T-helper 17 cell (primary cell): ENCODE measurements at regions not wholly inside any gene's neighbourhood (a gene's known extent, or its start where the extent isn't known, plus 50 kb on each side); places are given as distances from the start of the nearest gene placed in this dataset.

ENCODE experiments used
- ATAC-seq: fragments of 150-1000 bp; cut with Tn5 transposase; 2 replicates; pipeline ENCODE4 v1.10.0; 2021; ENCODE audit warnings: mild to moderate bottlenecking, moderate library complexity
- DNase-seq, 3 donors: peaks; one replicate each; pipeline versions ENCODE4 v3.0.0 to v3.0.0-alpha.2; 2020 to 2021
- H3K9me3 ChIP-seq: one replicate; pipeline ENCODE4 v1.7.0; 2013; ENCODE audit warnings: low read length, mild to moderate bottlenecking; ENCODE audit not compliant: control insufficient read depth, poor library complexity, severe bottlenecking
- H3K27ac Mint-ChIP-seq: one replicate; pipeline ENCODE4 v1.8.0; 2022; ENCODE audit warnings: mild to moderate bottlenecking, moderate library complexity, mixed read lengths
- H3K27me3 Mint-ChIP-seq: one replicate; pipeline ENCODE4 v1.8.0; 2022; ENCODE audit warnings: mixed read lengths
- H3K36me3 Mint-ChIP-seq: one replicate; pipeline ENCODE4 v1.8.0; 2022; ENCODE audit warnings: low read depth, mixed read lengths
- H3K4me1 Mint-ChIP-seq: one replicate; pipeline ENCODE4 v1.8.0; 2022; ENCODE audit warnings: mild to moderate bottlenecking, mixed read lengths
- H3K4me3 Mint-ChIP-seq: one replicate; pipeline ENCODE4 v1.8.0; 2022; ENCODE audit warnings: mild to moderate bottlenecking, moderate library complexity, mixed read lengths

GRCh38 chr7:46774515-46774914 lies 807.4 kb downstream of the TNS3 start:
- Mint-ChIP-seq H3K4me3 (no peak overlapping the region), H3K27me3 (no peaks in the 10 kb centered on the region), H3K36me3 (no peaks in the 10 kb centered on the region), H3K27ac (no peak overlapping the region), H3K4me1 (no peaks in the 10 kb centered on the region)
- DNase-seq, result no peak
- ATAC-seq, result no peak
- H3K9me3 ChIP-seq, result no peaks in the 10 kb centered on the region

- Mint-ChIP-seq H3K27ac (no peak overlapping the region), H3K36me3 (no peaks in the 10 kb centered on the region), H3K4me1 (no peaks in the 10 kb centered on the region), H3K27me3 (no peaks in the 10 kb centered on the region), H3K4me3 (no peak overlapping the region)
- ATAC-seq, result no peak
- no peak for DNase-seq
- no peaks in the 10 kb centered on the region for H3K9me3 ChIP-seq
These were observed 809.1 kb downstream of the TNS3 start for GRCh38 chr7:46772776-46773175.

GRCh38 chr7:46767071-46767470 lies 814.8 kb downstream of the TNS3 start:
- ATAC-seq (no peak), DNase-seq (no peak)
- Mint-ChIP-seq H3K27me3 (no peaks in the 10 kb centered on the region), H3K27ac (no peak overlapping the region), H3K36me3 (no peaks in the 10 kb centered on the region), H3K4me3 (no peak overlapping the region), H3K4me1 (no peaks in the 10 kb centered on the region)
- H3K9me3 ChIP-seq, result no peaks in the 10 kb centered on the region

- H3K4me1 Mint-ChIP-seq, result no peaks in the 10 kb centered on the region
- H3K9me3 ChIP-seq, result no peaks in the 10 kb centered on the region
- DNase-seq (no peak), ATAC-seq (no peak)
- no peak overlapping the region for H3K4me3 Mint-ChIP-seq
- H3K27me3 Mint-ChIP-seq, result no peaks in the 10 kb centered on the region
- no peaks in the 10 kb centered on the region for H3K36me3 Mint-ChIP-seq
- H3K27ac Mint-ChIP-seq, result no peak overlapping the region
These were observed 817.6 kb downstream of the TNS3 start for GRCh38 chr7:46764100-46764936.

GRCh38 chr7:46763344-46763743 lies 818.6 kb downstream of the TNS3 start:
- no peaks in the 10 kb centered on the region for H3K9me3 ChIP-seq
- DNase-seq (no peak), ATAC-seq (no peak)
- no peaks in the 10 kb centered on the region for H3K27me3 Mint-ChIP-seq
- no peaks in the 10 kb centered on the region for H3K4me1 Mint-ChIP-seq
- no peak overlapping the region for H3K4me3 Mint-ChIP-seq
- no peaks in the 10 kb centered on the region for H3K36me3 Mint-ChIP-seq
- no peak overlapping the region for H3K27ac Mint-ChIP-seq

GRCh38 chr7:46759711-46760480 lies 822.0 kb downstream of the TNS3 start:
- Mint-ChIP-seq H3K4me1 (no peaks in the 10 kb centered on the region), H3K27me3 (no peaks in the 10 kb centered on the region), H3K27ac (no peak overlapping the region), H3K4me3 (no peak overlapping the region), H3K36me3 (no peaks in the 10 kb centered on the region)
- no peaks in the 10 kb centered on the region for H3K9me3 ChIP-seq
- no peak for DNase-seq
- ATAC-seq, result no peak

- ATAC-seq, result no peak
- H3K27ac Mint-ChIP-seq, result no peak overlapping the region
- H3K9me3 ChIP-seq, result no peaks in the 10 kb centered on the region
- no peaks in the 10 kb centered on the region for H3K36me3 Mint-ChIP-seq
- H3K27me3 Mint-ChIP-seq, result no peaks in the 10 kb centered on the region
- H3K4me1 Mint-ChIP-seq, result no peaks in the 10 kb centered on the region
- H3K4me3 Mint-ChIP-seq, result no peak overlapping the region
- no peak for DNase-seq
These were observed 824.9 kb downstream of the TNS3 start for GRCh38 chr7:46756996-46757395.

- Mint-ChIP-seq H3K36me3 (no peaks in the 10 kb centered on the region), H3K27me3 (no peaks in the 10 kb centered on the region), H3K27ac (no peak overlapping the region), H3K4me1 (no peaks in the 10 kb centered on the region), H3K4me3 (no peak overlapping the region)
- ATAC-seq (no peak), DNase-seq (no peak)
- no peaks in the 10 kb centered on the region for H3K9me3 ChIP-seq
These were observed 825.7 kb downstream of the TNS3 start for GRCh38 chr7:46756256-46756655.

- Mint-ChIP-seq H3K27ac (no peak overlapping the region), H3K4me3 (no peak overlapping the region), H3K36me3 (no peaks in the 10 kb centered on the region), H3K4me1 (no peaks in the 10 kb centered on the region), H3K27me3 (no peaks in the 10 kb centered on the region)
- no peak for DNase-seq
- ATAC-seq, result no peak
- H3K9me3 ChIP-seq, result no peaks in the 10 kb centered on the region
These were observed 826.5 kb downstream of the TNS3 start for GRCh38 chr7:46755120-46756034.

- no peak overlapping the region for H3K4me3 Mint-ChIP-seq
- no peaks in the 10 kb centered on the region for H3K4me1 Mint-ChIP-seq
- no peak overlapping the region for H3K27ac Mint-ChIP-seq
- no peaks in the 10 kb centered on the region for H3K27me3 Mint-ChIP-seq
- no peaks in the 10 kb centered on the region for H3K36me3 Mint-ChIP-seq
- ATAC-seq (no peak), DNase-seq (no peak)
- no peaks in the 10 kb centered on the region for H3K9me3 ChIP-seq
These were observed 827.7 kb downstream of the TNS3 start for GRCh38 chr7:46754140-46754720.

GRCh38 chr7:46753662-46754061 lies 828.2 kb downstream of the TNS3 start:
- no peak overlapping the region for H3K27ac Mint-ChIP-seq
- ATAC-seq (no peak), DNase-seq (no peak)
- no peaks in the 10 kb centered on the region for H3K36me3 Mint-ChIP-seq
- no peak overlapping the region for H3K4me3 Mint-ChIP-seq
- no peaks in the 10 kb centered on the region for H3K4me1 Mint-ChIP-seq
- no peaks in the 10 kb centered on the region for H3K27me3 Mint-ChIP-seq
- no peaks in the 10 kb centered on the region for H3K9me3 ChIP-seq

- H3K36me3 Mint-ChIP-seq, result no peaks in the 10 kb centered on the region
- no peaks in the 10 kb centered on the region for H3K4me1 Mint-ChIP-seq
- H3K27ac Mint-ChIP-seq, result no peak overlapping the region
- no peaks in the 10 kb centered on the region for H3K9me3 ChIP-seq
- H3K27me3 Mint-ChIP-seq, result no peaks in the 10 kb centered on the region
- no peak overlapping the region for H3K4me3 Mint-ChIP-seq
- ATAC-seq (no peak), DNase-seq (no peak)
These were observed 829.0 kb downstream of the TNS3 start for GRCh38 chr7:46752881-46753366.
